NT2/D1 (cell line): ENCODE measurements at regions not wholly inside any gene's neighbourhood (a gene's known extent, or its start where the extent isn't known, plus 50 kb on each side); places are given as distances from the start of the nearest gene placed in this dataset.

ENCODE experiments used
- SUZ12 ChIP-seq: IDR thresholded peaks from 2 replicates; pipeline ENCODE4 v1.6.1; 2011; ENCODE audit not compliant: insufficient read length, insufficient read depth; ENCODE audit errors: extremely low read depth
- YY1 ChIP-seq: IDR thresholded peaks from 2 replicates; pipeline ENCODE4 v1.6.1; 2011; ENCODE audit not compliant: insufficient read length, insufficient read depth
- ZNF274 ChIP-seq: IDR thresholded peaks from 2 replicates; pipeline ENCODE4 v1.6.1; 2011; ENCODE audit warnings: mild to moderate bottlenecking, low read depth, low read length

DNA sequence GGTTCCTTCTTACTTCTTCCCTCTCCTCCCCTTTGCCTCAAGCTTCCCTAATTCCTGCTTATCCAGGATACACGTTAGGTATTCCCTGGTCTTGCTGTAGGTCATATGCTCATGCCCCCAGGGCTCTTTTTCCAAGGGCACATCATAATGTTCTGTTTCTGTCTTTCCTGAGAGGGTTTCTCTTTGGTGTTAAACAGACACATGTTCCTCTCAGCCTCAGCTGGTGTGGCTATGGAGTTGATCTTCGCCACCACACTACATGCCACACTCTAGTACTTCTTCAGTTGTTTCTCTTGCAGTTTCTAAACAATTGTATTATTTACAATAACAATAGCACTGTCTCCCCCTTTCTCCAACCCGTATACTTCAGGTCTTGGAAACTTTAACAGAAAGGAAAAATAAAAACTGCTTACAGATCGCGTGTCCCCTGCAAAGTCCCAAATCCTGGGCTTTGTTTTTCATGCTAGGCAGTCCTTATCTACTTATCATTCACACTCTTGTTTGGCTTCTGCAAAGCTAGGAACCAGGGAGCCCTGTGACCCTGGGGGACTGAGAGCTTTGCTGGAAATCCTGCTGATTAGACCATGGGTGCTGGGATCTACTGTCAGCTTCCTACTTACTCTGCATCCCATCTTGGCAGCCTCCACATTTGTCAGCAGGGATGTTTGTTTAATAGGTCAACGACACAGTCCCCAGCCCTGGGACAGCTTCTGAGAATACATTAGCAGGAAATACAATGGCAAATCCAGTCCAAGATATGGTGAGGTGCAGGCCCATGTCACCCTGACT, 193.9 kb upstream of the BMPER start:
- TF ChIP-seq YY1 (no peak), SUZ12 (no peak), ZNF274 (no peak)
